ENCODE measurements at regions not wholly inside any gene's neighbourhood (a gene's known extent, or its start where the extent isn't known, plus 50 kb on each side); places are given as distances from the start of the nearest gene placed in this dataset.

- H2BK20ac ChIP-seq (ENCODE audit: low read depth, low read length, poor library complexity, severe bottlenecking): no peak overlapping the region
- H2BK12ac ChIP-seq (ENCODE audit: insufficient read length, low read depth, low read length): no peak overlapping the region
- no peak overlapping the region for H3K23ac ChIP-seq (ENCODE audit: insufficient read length, low read depth, low read length)
- Mint-ChIP-seq H3K27me3 (ENCODE audit: low read depth) (no peaks in the 10 kb centered on the region), H3K36me3 (ENCODE audit: insufficient read depth in 1 of 3, low read depth in 3 of 3) (no peaks in the 10 kb centered on the region), H3K27ac (peak overlapping the region in 1 of 3 experiments; percentile 76; a peak in 4 of 7 replicates), H3K9me3 (no peaks in the 10 kb centered on the region), H3K4me3 (no peak overlapping the region; a peak in 1 of 5 replicates), H3K4me1 (peaks cover 42 to 46% of the 10 kb centered on the region in 2 experiments)
- WGBS (ENCODE audit: extremely low coverage, insufficient read length, low lambda C conversion rate): no CpG with 5 or more reads among the region's 9 CpGs
- H2BK15ac ChIP-seq (ENCODE audit: low read depth, low read length): no peak overlapping the region
- H2BK5ac ChIP-seq (ENCODE audit: insufficient read length, low read length): no peak overlapping the region
- TF ChIP-seq, protein P1, sequence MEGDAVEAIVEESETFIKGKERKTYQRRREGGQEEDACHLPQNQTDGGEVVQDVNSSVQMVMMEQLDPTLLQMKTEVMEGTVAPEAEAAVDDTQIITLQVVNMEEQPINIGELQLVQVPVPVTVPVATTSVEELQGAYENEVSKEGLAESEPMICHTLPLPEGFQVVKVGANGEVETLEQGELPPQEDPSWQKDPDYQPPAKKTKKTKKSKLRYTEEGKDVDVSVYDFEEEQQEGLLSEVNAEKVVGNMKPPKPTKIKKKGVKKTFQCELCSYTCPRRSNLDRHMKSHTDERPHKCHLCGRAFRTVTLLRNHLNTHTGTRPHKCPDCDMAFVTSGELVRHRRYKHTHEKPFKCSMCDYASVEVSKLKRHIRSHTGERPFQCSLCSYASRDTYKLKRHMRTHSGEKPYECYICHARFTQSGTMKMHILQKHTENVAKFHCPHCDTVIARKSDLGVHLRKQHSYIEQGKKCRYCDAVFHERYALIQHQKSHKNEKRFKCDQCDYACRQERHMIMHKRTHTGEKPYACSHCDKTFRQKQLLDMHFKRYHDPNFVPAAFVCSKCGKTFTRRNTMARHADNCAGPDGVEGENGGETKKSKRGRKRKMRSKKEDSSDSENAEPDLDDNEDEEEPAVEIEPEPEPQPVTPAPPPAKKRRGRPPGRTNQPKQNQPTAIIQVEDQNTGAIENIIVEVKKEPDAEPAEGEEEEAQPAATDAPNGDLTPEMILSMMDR (conservative IDR thresholded peaks at IDR 0.05): 0 out of 3 replicates have a peak, but pooled peaks have one; percentile 17
- H3K4ac ChIP-seq (ENCODE audit: low read depth, low read length): no peak overlapping the region
- no peak overlapping the region for H4K8ac ChIP-seq (replicated peaks; ENCODE audit: insufficient read length, low read depth, low read length)
- no peak overlapping the region for H3K18ac ChIP-seq (ENCODE audit: insufficient read length, low read depth, low read length)
- H3K23me2 ChIP-seq (ENCODE audit: insufficient read length, low read depth, low read length, poor library complexity, severe bottlenecking): no peaks in the 10 kb centered on the region
- H3K79me2 ChIP-seq (ENCODE audit: insufficient read depth, low read length): no peaks in the 10 kb centered on the region
- no peak overlapping the region for H3T11ph ChIP-seq (ENCODE audit: low read length)
- no peak overlapping the region for H2AFZ ChIP-seq (ENCODE audit: low read length)
- no peaks in the 10 kb centered on the region for H3K79me1 ChIP-seq (ENCODE audit: insufficient read depth, low read depth, low read length, poor library complexity, severe bottlenecking)
- DNase-seq: peak; percentile 89
- H3K56ac ChIP-seq (ENCODE audit: insufficient read length, low read depth, low read length): no peak overlapping the region
- no peak overlapping the region for H3K27ac ChIP-seq (ENCODE audit: insufficient read length, low read depth, low read length)
- peaks cover 2% of the 10 kb centered on the region for H4K20me1 ChIP-seq (ENCODE audit: control insufficient read depth, insufficient read depth, insufficient read length)
- no peak overlapping the region for H3K9ac ChIP-seq (ENCODE audit: extremely low read depth, insufficient read length, low read length)
- no peak overlapping the region for H4K5ac ChIP-seq (ENCODE audit: insufficient read length, low read depth, low read length)
- no peaks in the 10 kb centered on the region for H3K9me3 ChIP-seq (ENCODE audit: control insufficient read depth, low read depth, low read length)
- H3K4me1 ChIP-seq (ENCODE audit: insufficient read depth, low read length): peaks cover 14% of the 10 kb centered on the region
- no peaks in the 10 kb centered on the region for H3K27me3 ChIP-seq (ENCODE audit: insufficient read depth, low read length)
- H2BK120ac ChIP-seq (ENCODE audit: low read depth, low read length, poor library complexity, severe bottlenecking): no peak overlapping the region
- no peak overlapping the region for H4K91ac ChIP-seq (ENCODE audit: insufficient read length, low read depth, low read length)
- H2AK5ac ChIP-seq (ENCODE audit: insufficient read length, low read length): no peak overlapping the region
- peak overlapping the region; percentile 7 for H3K4me2 ChIP-seq (ENCODE audit: insufficient read depth, insufficient read length, low read length)
- H3K14ac ChIP-seq (ENCODE audit: insufficient read depth, low read length): no peak overlapping the region
Observed at GRCh38 chr6:125584468-125584939, 164.9 kb upstream of the HEY2 start.
